ENCODE measurements at regions not wholly inside any gene's neighbourhood (a gene's known extent, or its start where the extent isn't known, plus 50 kb on each side); places are given as distances from the start of the nearest gene placed in this dataset.

DNA sequence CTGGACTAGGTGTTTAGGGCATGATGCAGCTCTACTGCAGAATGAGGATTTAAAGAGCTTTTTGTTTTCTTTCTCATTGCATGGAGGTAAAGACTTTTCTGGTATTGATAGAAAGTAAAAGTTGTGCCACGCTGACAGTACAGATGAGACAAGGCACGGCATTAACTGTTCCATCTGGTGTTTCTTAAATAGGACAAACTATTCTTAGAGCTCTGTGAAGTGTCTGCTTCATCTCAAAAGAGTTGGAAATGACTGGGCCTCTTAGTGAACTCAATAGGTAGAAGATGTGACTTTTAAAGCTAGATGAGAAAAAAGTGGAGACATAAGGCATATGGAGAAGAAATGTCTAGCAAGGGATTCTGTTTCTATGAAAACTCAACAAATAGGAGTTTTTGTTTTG, 321.8 kb downstream of the RPRM start:
- Histone ChIP-seq H3K27me3 (no peaks in the 10 kb centered on the region), H3K36me3 (no peaks in the 10 kb centered on the region), H3K9me3 (no peaks in the 10 kb centered on the region), H3K4me3 (no peak overlapping the region), H3K27ac (no peak overlapping the region), H3K4me1 (no peaks in the 10 kb centered on the region)
- no peak for DNase-seq
- TF ChIP-seq POLR2A (IDR thresholded peaks at IDR 0.05) = no peak
- no peak for TF ChIP-seq CTCF (IDR thresholded peaks at IDR 0.05)

DNA sequence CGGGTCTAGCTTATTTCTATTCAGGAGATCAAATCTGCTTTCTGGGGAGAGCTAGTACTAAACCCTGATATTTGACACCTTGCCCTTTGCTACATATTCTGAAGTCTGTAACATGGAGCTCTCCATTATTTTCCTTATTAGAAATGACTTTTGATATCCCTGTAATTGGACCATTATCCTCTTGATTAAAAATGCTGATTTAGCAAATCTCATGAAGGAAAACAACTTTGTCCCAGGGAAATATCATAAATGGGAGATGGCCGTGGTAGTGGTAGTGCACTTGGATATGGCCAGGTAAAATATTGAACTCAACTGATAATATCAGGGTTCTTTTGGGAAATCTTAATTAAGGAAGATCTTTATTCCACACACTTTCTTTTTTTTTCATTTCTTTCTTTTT, 326.5 kb downstream of the RPRM start:
- H3K27me3 ChIP-seq = no peaks in the 10 kb centered on the region
- no peak overlapping the region for H3K27ac ChIP-seq
- H3K4me3 ChIP-seq = no peak overlapping the region
- H3K36me3 ChIP-seq = no peaks in the 10 kb centered on the region
- DNase-seq = no peak
- H3K9me3 ChIP-seq = no peaks in the 10 kb centered on the region
- no peak for TF ChIP-seq CTCF (IDR thresholded peaks at IDR 0.05)
- TF ChIP-seq POLR2A (IDR thresholded peaks at IDR 0.05) = no peak
- H3K4me1 ChIP-seq = no peaks in the 10 kb centered on the region

DNA sequence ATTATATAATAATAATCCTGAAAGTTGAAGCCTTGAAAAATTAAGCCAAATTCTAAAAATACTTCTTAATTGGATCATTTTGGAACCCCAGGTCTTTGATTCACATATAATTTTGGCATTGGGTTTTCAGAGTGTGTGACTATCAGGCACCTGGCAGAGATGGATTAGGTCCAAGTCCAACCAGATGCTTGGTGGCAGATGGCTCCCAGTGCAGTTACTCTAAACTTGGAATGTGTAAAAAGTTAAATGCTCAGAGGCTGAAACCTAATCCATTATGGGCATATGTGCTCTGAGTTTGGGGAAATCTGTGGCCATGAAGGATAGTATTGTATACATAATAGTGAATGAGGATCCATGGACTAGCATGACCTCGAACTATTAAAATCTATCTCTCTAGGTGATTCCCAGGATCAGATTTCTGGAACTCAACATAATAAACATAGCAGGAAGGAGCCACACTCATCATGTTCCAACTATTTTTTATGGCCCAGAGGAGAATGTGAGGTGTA, 333.0 kb downstream of the RPRM start:
- TF ChIP-seq CTCF (IDR thresholded peaks at IDR 0.05) = no peak
- no peak for DNase-seq
- no peaks in the 10 kb centered on the region for H3K27me3 ChIP-seq
- H3K4me1 ChIP-seq = no peaks in the 10 kb centered on the region
- H3K36me3 ChIP-seq = no peaks in the 10 kb centered on the region
- H3K9me3 ChIP-seq = no peaks in the 10 kb centered on the region
- no peak overlapping the region for H3K4me3 ChIP-seq
- H3K27ac ChIP-seq = no peak overlapping the region

DNA sequence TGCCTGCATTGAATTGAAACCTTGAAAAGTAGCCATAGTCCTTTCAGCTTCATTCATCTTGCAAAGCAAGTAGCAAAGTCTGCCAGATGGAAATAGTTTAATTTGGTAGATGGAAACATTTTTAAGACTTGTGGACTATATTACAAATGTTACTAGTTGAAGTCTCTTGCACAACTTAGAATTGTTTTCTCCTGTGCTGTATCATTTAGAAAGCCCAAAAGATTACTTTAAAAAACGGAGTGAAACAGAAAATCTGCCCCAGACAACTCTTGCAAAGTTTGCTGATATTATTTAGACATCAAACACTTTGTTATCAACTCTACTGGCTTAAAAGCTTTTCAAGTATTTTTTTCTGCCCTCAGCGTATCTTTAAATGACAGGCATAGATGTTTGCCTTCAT, 335.0 kb downstream of the RPRM start:
- H3K27me3 ChIP-seq = no peaks in the 10 kb centered on the region
- H3K4me3 ChIP-seq = no peak overlapping the region
- no peaks in the 10 kb centered on the region for H3K9me3 ChIP-seq
- no peaks in the 10 kb centered on the region for H3K4me1 ChIP-seq
- no peaks in the 10 kb centered on the region for H3K36me3 ChIP-seq
- TF ChIP-seq CTCF (IDR thresholded peaks at IDR 0.05) (no peak), POLR2A (IDR thresholded peaks at IDR 0.05) (no peak)
- no peak for DNase-seq
- H3K27ac ChIP-seq = no peak overlapping the region

DNA sequence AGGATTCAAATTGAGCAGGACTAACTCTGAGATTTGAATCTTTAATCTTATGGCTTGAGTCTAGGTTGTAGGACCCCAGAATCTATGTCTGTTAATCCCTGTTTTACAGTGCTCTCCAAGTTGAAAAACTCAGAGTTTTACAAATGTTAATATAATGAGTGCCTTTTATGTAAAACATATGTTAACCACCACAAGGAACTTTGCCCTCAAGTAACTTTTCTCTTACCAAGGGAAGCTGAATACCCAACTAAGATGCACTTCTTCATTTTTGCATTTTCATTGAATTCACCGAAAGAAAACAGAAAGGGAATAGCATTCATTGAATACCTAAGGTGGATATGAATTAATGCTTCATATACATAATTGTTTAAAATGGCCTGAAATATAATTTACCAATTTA, 338.1 kb downstream of the RPRM start:
- TF ChIP-seq POLR2A (IDR thresholded peaks at IDR 0.05) = no peak
- no peak for TF ChIP-seq CTCF (IDR thresholded peaks at IDR 0.05)
- Histone ChIP-seq H3K9me3 (no peaks in the 10 kb centered on the region), H3K27me3 (no peaks in the 10 kb centered on the region), H3K27ac (no peak overlapping the region), H3K4me3 (no peak overlapping the region), H3K4me1 (no peaks in the 10 kb centered on the region), H3K36me3 (no peaks in the 10 kb centered on the region)
- no peak for DNase-seq

Data from Peyer's patch (tissue), 4 donors.